Parathyroid adenoma (tissue), 2 donors: ENCODE measurements at regions not wholly inside any gene's neighbourhood (a gene's known extent, or its start where the extent isn't known, plus 50 kb on each side); places are given as distances from the start of the nearest gene placed in this dataset.

Experiments used
- H2AFZ ChIP-seq: fragments of 300-600 bp; sonication (generic); one replicate; pipeline ENCODE4 v1.7.0; 2017; ENCODE audit warnings: antibody characterized with exemption, mild to moderate bottlenecking
- H3K27ac ChIP-seq: fragments of 300-600 bp; sonication (generic); one replicate; pipeline ENCODE4 v1.7.0; 2017
- H3K27me3 ChIP-seq: fragments of 300-600 bp; sonication (generic); one replicate; pipeline ENCODE4 v1.7.0; 2017; ENCODE audit warnings: low read length; ENCODE audit not compliant: control insufficient read depth, insufficient read depth
- H3K36me3 ChIP-seq: fragments of 300-600 bp; sonication (generic); one replicate; pipeline ENCODE4 v1.7.0; 2017; ENCODE audit warnings: low read length; ENCODE audit not compliant: control insufficient read depth, insufficient read depth
- H3K4me1 ChIP-seq: fragments of 300-600 bp; sonication (generic); one replicate; pipeline ENCODE4 v1.7.0; 2017; ENCODE audit warnings: control low read depth
- H3K4me2 ChIP-seq: fragments of 300-600 bp; sonication (generic); one replicate; pipeline ENCODE4 v1.7.0; 2017; ENCODE audit warnings: low read length
- H3K4me3 ChIP-seq: fragments of 300-600 bp; sonication (generic); one replicate; pipeline ENCODE4 v1.7.0; 2017; ENCODE audit warnings: low read depth, low read length
- H3K79me2 ChIP-seq: fragments of 300-600 bp; sonication (generic); one replicate; pipeline ENCODE4 v1.7.0; 2017; ENCODE audit warnings: control low read depth
- H3K9ac ChIP-seq: fragments of 300-600 bp; sonication (generic); one replicate; pipeline ENCODE4 v1.7.0; 2017; ENCODE audit warnings: mild to moderate bottlenecking
- H3K9me3 ChIP-seq: fragments of 300-600 bp; sonication (generic); one replicate; pipeline ENCODE4 v1.7.0; 2017; ENCODE audit warnings: low read length; ENCODE audit not compliant: control insufficient read depth
- TF ChIP-seq, protein P1 (sequence below): fragments of 300-600 bp; sonication (generic); IDR thresholded peaks from one replicate; pipeline ENCODE4 v1.7.0; 2017; ENCODE audit warnings: antibody characterized with exemption, mild to moderate bottlenecking
- donor health status: primary hyperparathyroidism.

GRCh38 chr7:21154614-21155013, 273.3 kb upstream of the SP4 start:
- Histone ChIP-seq H3K4me2 (no peak overlapping the region), H2AFZ (no peak overlapping the region), H3K4me3 (no peak overlapping the region), H3K27ac (no peak overlapping the region), H3K27me3 (no peaks in the 10 kb centered on the region), H3K9ac (no peak overlapping the region), H3K9me3 (no peaks in the 10 kb centered on the region), H3K4me1 (no peaks in the 10 kb centered on the region), H3K36me3 (no peaks in the 10 kb centered on the region), H3K79me2 (no peaks in the 10 kb centered on the region)
- TF ChIP-seq, protein P1, sequence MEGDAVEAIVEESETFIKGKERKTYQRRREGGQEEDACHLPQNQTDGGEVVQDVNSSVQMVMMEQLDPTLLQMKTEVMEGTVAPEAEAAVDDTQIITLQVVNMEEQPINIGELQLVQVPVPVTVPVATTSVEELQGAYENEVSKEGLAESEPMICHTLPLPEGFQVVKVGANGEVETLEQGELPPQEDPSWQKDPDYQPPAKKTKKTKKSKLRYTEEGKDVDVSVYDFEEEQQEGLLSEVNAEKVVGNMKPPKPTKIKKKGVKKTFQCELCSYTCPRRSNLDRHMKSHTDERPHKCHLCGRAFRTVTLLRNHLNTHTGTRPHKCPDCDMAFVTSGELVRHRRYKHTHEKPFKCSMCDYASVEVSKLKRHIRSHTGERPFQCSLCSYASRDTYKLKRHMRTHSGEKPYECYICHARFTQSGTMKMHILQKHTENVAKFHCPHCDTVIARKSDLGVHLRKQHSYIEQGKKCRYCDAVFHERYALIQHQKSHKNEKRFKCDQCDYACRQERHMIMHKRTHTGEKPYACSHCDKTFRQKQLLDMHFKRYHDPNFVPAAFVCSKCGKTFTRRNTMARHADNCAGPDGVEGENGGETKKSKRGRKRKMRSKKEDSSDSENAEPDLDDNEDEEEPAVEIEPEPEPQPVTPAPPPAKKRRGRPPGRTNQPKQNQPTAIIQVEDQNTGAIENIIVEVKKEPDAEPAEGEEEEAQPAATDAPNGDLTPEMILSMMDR = no peak

DNA sequence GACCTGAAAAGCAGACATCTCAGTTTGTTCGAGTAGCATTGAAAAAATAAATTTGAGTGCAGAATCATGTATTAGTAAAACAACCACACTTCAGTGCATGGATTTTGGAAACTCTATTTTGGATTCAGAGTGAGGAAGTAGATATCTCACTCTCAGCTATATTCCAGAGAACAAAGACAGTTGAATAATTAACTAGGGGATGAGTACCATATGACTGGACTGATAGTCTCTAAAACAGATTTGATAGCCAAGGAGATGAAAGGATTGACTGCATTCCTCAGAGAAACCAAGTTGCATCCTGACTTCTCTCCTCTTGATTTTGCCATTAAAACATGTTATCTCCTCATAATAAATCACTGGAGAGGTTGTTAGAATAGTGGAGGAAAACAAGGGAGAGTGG, 268.4 kb upstream of the SP4 start:
- no peak overlapping the region for H3K4me3 ChIP-seq
- no peaks in the 10 kb centered on the region for H3K9me3 ChIP-seq
- no peaks in the 10 kb centered on the region for H3K36me3 ChIP-seq
- TF ChIP-seq, protein P1 = no peak
- no peaks in the 10 kb centered on the region for H3K79me2 ChIP-seq
- no peak overlapping the region for H2AFZ ChIP-seq
- no peaks in the 10 kb centered on the region for H3K27me3 ChIP-seq
- no peak overlapping the region for H3K27ac ChIP-seq
- no peak overlapping the region for H3K4me2 ChIP-seq
- no peak overlapping the region for H3K9ac ChIP-seq
- H3K4me1 ChIP-seq = no peaks in the 10 kb centered on the region

GRCh38 chr7:21160401-21160800, 267.5 kb upstream of the SP4 start:
- H2AFZ ChIP-seq = no peak overlapping the region
- no peaks in the 10 kb centered on the region for H3K4me1 ChIP-seq
- no peak overlapping the region for H3K4me2 ChIP-seq
- no peaks in the 10 kb centered on the region for H3K79me2 ChIP-seq
- no peaks in the 10 kb centered on the region for H3K36me3 ChIP-seq
- TF ChIP-seq, protein P1 = no peak
- H3K27ac ChIP-seq = no peak overlapping the region
- H3K9ac ChIP-seq = no peak overlapping the region
- H3K27me3 ChIP-seq = no peaks in the 10 kb centered on the region
- no peak overlapping the region for H3K4me3 ChIP-seq
- H3K9me3 ChIP-seq = no peaks in the 10 kb centered on the region

DNA sequence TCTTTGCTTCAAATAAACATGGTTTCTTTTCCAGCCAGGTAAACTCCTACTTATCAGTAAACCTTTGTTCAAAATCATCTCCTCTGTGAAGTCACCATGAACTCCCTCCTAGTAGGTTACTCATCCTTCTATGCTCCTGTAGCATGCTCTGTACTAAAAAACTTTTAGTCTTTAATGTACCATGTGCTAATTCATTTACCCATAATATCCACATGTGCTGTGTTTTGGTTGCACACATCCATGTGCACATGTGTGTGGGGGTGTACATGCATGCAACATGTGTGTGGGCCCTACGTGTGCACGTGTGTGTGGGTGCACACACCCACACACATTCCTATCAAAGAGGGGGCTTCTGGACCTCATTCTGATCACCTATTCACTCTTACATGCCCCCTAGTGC, 259.9 kb upstream of the SP4 start:
- TF ChIP-seq, protein P1 = no peak
- H3K27ac ChIP-seq = no peak overlapping the region
- H3K79me2 ChIP-seq = no peaks in the 10 kb centered on the region
- no peak overlapping the region for H3K9ac ChIP-seq
- no peaks in the 10 kb centered on the region for H3K9me3 ChIP-seq
- no peaks in the 10 kb centered on the region for H3K27me3 ChIP-seq
- no peak overlapping the region for H3K4me2 ChIP-seq
- no peaks in the 10 kb centered on the region for H3K4me1 ChIP-seq
- no peaks in the 10 kb centered on the region for H3K36me3 ChIP-seq
- no peak overlapping the region for H3K4me3 ChIP-seq
- no peak overlapping the region for H2AFZ ChIP-seq

GRCh38 chr7:21169667-21170580, 258.0 kb upstream of the SP4 start:
- no peak overlapping the region for H3K27ac ChIP-seq
- H3K79me2 ChIP-seq = no peaks in the 10 kb centered on the region
- H3K36me3 ChIP-seq = no peaks in the 10 kb centered on the region
- no peak overlapping the region for H3K4me2 ChIP-seq
- TF ChIP-seq, protein P1 = no peak
- no peaks in the 10 kb centered on the region for H3K27me3 ChIP-seq
- H2AFZ ChIP-seq = no peak overlapping the region
- no peaks in the 10 kb centered on the region for H3K9me3 ChIP-seq
- no peak overlapping the region for H3K4me3 ChIP-seq
- H3K4me1 ChIP-seq = no peaks in the 10 kb centered on the region
- H3K9ac ChIP-seq = no peak overlapping the region
